ENCODE measurements at regions not wholly inside any gene's neighbourhood (a gene's known extent, or its start where the extent isn't known, plus 50 kb on each side); places are given as distances from the start of the nearest gene placed in this dataset.
"Not testable (repeated sequence)": the region's sequence is repeated elsewhere in the genome, so short reads cannot be mapped to it uniquely, and the experiment has no call there.

- no peak overlapping the region for H3K4me3 ChIP-seq (ENCODE audit: low read depth, low read length)
Observed at GRCh38 chr10:7070950-7071349, 339.9 kb downstream of the SFMBT2 start.

- no peak overlapping the region for H3K4me3 ChIP-seq (ENCODE audit: low read depth, low read length)
Observed at GRCh38 chr10:7069706-7070105, 341.1 kb downstream of the SFMBT2 start.

- no peak overlapping the region for H3K4me3 ChIP-seq (ENCODE audit: low read depth, low read length)
Observed at GRCh38 chr10:7056216-7056615, 354.6 kb downstream of the SFMBT2 start.

GRCh38 chr10:7054915-7055314, 355.9 kb downstream of the SFMBT2 start:
- no peak overlapping the region for H3K4me3 ChIP-seq (ENCODE audit: low read depth, low read length)

GRCh38 chr10:7053195-7053594, 357.6 kb downstream of the SFMBT2 start:
- no peak overlapping the region for H3K4me3 ChIP-seq (ENCODE audit: low read depth, low read length)

- not testable (repeated sequence) for H3K4me3 ChIP-seq (ENCODE audit: low read depth, low read length)
Observed at GRCh38 chr10:7050024-7050423, 360.8 kb downstream of the SFMBT2 start.

- no peak overlapping the region for H3K4me3 ChIP-seq (ENCODE audit: low read depth, low read length)
Observed at GRCh38 chr10:7048061-7048460, 362.8 kb downstream of the SFMBT2 start.

- H3K4me3 ChIP-seq (ENCODE audit: low read depth, low read length): no peak overlapping the region
Observed at GRCh38 chr10:7046615-7047014, 364.2 kb downstream of the SFMBT2 start.

- H3K4me3 ChIP-seq (ENCODE audit: low read depth, low read length): no peak overlapping the region
Observed at GRCh38 chr10:7045891-7046599, 364.8 kb downstream of the SFMBT2 start.

GRCh38 chr10:7043055-7043653, 367.7 kb downstream of the SFMBT2 start:
- no peak overlapping the region for H3K4me3 ChIP-seq (ENCODE audit: low read depth, low read length)

GRCh38 chr10:7042419-7043054, 368.3 kb downstream of the SFMBT2 start:
- no peak overlapping the region for H3K4me3 ChIP-seq (ENCODE audit: low read depth, low read length)

GRCh38 chr10:7042000-7042399, 368.8 kb downstream of the SFMBT2 start:
- H3K4me3 ChIP-seq (ENCODE audit: low read depth, low read length): no peak overlapping the region

GRCh38 chr10:7040681-7041080, 370.2 kb downstream of the SFMBT2 start:
- no peak overlapping the region for H3K4me3 ChIP-seq (ENCODE audit: low read depth, low read length)

GRCh38 chr10:7039859-7040258, 371.0 kb downstream of the SFMBT2 start:
- H3K4me3 ChIP-seq (ENCODE audit: low read depth, low read length): no peak overlapping the region

GRCh38 chr10:7038416-7038815, 372.4 kb downstream of the SFMBT2 start:
- H3K4me3 ChIP-seq (ENCODE audit: low read depth, low read length): no peak overlapping the region

GRCh38 chr10:7037434-7037833, 373.4 kb downstream of the SFMBT2 start:
- not testable (repeated sequence) for H3K4me3 ChIP-seq (ENCODE audit: low read depth, low read length)

GRCh38 chr10:7036951-7037350, 373.9 kb downstream of the SFMBT2 start:
- no peak overlapping the region for H3K4me3 ChIP-seq (ENCODE audit: low read depth, low read length)

- H3K4me3 ChIP-seq (ENCODE audit: low read depth, low read length): no peak overlapping the region
Observed at GRCh38 chr10:7035126-7035761, 375.6 kb downstream of the SFMBT2 start.

- H3K4me3 ChIP-seq (ENCODE audit: low read depth, low read length): no peak overlapping the region
Observed at GRCh38 chr10:7033031-7033430, 377.8 kb downstream of the SFMBT2 start.

- no peak overlapping the region for H3K4me3 ChIP-seq (ENCODE audit: low read depth, low read length)
Observed at GRCh38 chr10:7030134-7030855, 380.5 kb downstream of the SFMBT2 start.

- H3K4me3 ChIP-seq (ENCODE audit: low read depth, low read length): no peak overlapping the region
Observed at GRCh38 chr10:7029672-7030071, 381.2 kb downstream of the SFMBT2 start.

All from iPS-11a (cell line).